Motor neuron (in vitro differentiated cells): ENCODE measurements at regions not wholly inside any gene's neighbourhood (a gene's known extent, or its start where the extent isn't known, plus 50 kb on each side); places are given as distances from the start of the nearest gene placed in this dataset.

Source experiments
- ATAC-seq, 8 experiments: fragments of 200-7000 bp; cut with Tn5 transposase; replicated peaks in 6 of 8; 2 replicates each; pipeline ENCODE4 v1.8.0; 2021; ENCODE audit warnings: mild to moderate bottlenecking in 8 of 8, moderate library complexity in 8 of 8
- H3K27ac ChIP-seq, 2 donors: fragments of 250-450 bp; sonication (Bioruptor Pico); 2 replicates each; pipeline ENCODE4 v1.9.0; 2021; ENCODE audit warnings: antibody characterized with exemption in 2 of 2, mild to moderate bottlenecking in 2 of 2, moderate library complexity in 1 of 2
- H3K4me1 ChIP-seq, 2 donors: fragments of 250-450 bp; sonication (Bioruptor Pico); replicated peaks in 1 of 2; 2 replicates each; pipeline ENCODE4 v1.6.1; 2021; ENCODE audit warnings: antibody characterized with exemption in 2 of 2, mild to moderate bottlenecking in 2 of 2, moderate library complexity in 1 of 2
- H3K4me3 ChIP-seq, 5 donors: fragments of 250-450 bp; sonication (Bioruptor Pico); 2 replicates each; pipeline ENCODE4 v1.9.0; 2021; ENCODE audit warnings: antibody characterized with exemption in 5 of 5, mild to moderate bottlenecking in 5 of 5, moderate library complexity in 4 of 5
- WGBS, 10 experiments: fragments of 450-650 bp; shearing (Covaris generic); methylation state at CpG; one replicate each; pipeline ENCODE4 v1.0.0; 2022; 5-methylcytosine and 5-hydroxymethylcytosine counted together
- in situ Hi-C, 9 experiments: fragments of 400-800 bp; cut with MboI; loops; one replicate each; pipeline ENCODE4 v1.15.0; 2021; ENCODE audit warnings: low sequenced_read_pairs in 9 of 9, low pct_unique_long_range_greater_than_20kb in 2 of 9; ENCODE audit not compliant: unreplicated experiment in 9 of 9

DNA sequence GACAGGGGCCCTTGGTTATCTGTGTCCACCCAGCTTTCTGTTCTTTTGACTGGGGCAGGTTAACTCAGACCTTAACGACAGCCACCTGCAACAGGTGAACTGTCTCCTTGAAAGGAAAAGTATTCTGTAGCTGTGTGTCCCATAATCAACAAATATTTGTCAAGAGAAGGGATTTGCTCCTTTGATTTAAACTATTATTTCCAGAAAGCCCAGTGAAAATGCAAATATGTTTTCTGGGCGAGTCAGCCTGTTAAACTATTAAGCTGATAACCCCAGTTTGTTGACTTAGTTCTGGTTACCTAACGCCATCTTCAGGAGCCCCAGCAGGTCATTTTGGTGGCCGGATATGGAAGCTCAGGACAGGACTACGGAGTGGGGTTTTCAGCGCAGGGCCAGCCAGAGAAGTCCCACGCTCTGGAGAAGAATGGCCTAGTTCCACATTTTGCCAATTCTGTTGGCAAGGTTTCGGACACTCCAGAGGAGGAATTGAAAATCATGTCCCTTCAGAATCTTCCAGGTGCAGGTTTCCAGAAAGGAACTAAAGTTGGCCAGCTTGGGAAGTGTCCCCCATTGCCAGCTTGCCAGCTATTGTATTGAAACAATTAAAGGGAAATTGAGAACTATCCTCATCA lies 54.5 kb downstream of the ADRA2A start:
- in situ Hi-C loops: no loop called here
- H3K27ac ChIP-seq: no peak overlapping the region
- ATAC-seq: no peak
- WGBS, 10 experiments: 33 to 97% (median 70%) methylated on average over 1 to 5 of the region's 8 CpGs; no CpG with 5 or more reads in 1 of the 10 experiments
- no peak overlapping the region for H3K4me3 ChIP-seq
- peaks cover 0 to 6% of the 10 kb centered on the region in 2 donors for H3K4me1 ChIP-seq

DNA sequence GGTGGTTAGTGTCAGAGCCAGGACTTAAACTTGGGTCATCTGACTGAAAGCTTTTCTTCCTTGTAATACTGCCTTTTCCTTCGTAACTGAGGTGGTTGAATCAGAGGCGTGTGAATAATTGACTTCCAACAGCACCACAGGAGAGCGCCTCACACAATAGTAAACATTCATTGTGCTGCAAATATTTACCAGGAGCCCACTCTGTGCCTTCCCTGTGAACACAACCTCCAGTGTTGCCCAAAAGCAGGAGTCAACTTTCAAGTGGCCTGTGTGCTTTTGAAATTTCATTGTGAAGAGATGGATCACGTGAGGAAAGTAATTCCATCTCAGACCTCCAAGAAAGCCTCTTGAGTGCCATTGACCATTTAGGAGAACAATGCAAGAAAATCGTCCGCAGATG lies 60.2 kb downstream of the ADRA2A start:
- peaks cover 0 to 9% of the 10 kb centered on the region in 2 donors for H3K4me1 ChIP-seq
- H3K27ac ChIP-seq: no peak overlapping the region
- 0 to 34% (median 23%) methylated on average over 1 to 6 of the region's 6 CpGs; no CpG with 5 or more reads in 2 of the 10 experiments for WGBS, 10 experiments
- ATAC-seq: peak in 4 of 8 experiments; percentile 43 to 77 (median 56)
- in situ Hi-C loops: no loop called here
- no peak overlapping the region for H3K4me3 ChIP-seq

DNA sequence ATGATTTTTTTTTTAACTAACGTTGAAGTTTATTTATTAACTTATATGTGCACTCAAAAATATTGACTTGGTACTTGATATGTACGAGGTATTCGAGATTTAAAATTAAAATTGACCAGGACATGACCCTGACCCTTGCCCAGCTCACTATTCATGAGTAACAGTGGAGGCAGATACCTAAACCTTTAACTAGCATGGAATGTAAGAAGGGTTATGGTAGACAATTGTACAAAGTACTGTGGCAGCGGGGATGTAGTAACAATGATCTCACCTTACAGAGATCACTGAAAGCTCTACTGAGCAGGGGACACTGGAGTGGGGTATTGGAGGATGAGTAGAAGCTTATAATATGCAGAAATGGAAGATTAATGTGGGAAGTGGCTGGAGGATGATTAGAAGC lies 60.8 kb downstream of the ADRA2A start:
- Histone ChIP-seq H3K4me3 (no peak overlapping the region), H3K4me1 (peaks cover 0 to 9% of the 10 kb centered on the region in 2 donors), H3K27ac (no peak overlapping the region)
- 0 to 51% (median 25%) methylated on average over 1 to 4 of the region's 4 CpGs for WGBS, 10 experiments
- in situ Hi-C loops: no loop called here
- ATAC-seq: no peak

DNA sequence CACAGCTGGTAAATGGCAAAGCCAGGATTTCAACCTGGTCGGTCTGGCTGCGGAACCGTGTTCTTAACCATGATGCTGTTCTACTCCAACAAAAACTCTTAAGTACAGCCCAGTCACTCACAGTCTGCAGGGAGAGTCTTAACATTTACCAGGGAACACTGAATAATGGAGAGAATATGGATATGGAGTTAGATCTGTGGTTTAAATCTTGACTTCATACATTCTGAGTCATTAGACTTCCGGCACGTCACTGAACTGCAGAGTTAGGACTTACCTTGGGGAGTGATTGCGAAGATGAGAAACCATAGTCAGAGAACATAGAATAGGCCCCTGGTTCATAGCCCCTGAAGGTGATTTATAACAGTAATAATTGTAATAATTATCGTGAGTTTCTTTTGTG lies 61.7 kb downstream of the ADRA2A start:
- peak in 2 of 8 experiments; percentile 60 to 77 for ATAC-seq
- Histone ChIP-seq H3K4me1 (peaks cover 0 to 9% of the 10 kb centered on the region in 2 donors), H3K27ac (no peak overlapping the region), H3K4me3 (no peak overlapping the region)
- 58 to 98% (median 92%) methylated on average over 1 to 7 of the region's 7 CpGs; no CpG with 5 or more reads in 1 of the 10 experiments for WGBS, 10 experiments
- in situ Hi-C loops: no loop called here

DNA sequence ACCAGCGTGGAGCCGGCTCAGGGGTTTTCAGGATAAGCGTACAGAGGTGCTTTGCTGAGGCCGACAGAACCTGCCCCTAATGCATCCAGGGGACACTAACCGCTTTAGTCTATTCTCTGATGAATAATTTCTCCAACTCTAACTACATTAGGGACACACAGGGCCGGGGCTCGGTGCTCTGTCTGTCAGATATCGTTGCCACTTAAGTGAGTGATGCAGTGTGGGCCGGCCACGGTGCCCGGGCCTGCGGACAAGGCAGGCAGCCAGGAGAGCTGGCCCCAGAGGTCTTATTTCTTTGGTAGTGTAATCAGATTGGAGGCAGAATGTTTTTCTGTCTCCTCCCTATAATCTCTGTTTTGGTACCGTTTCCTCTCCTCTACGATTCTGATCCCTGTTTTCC lies 62.7 kb downstream of the ADRA2A start:
- ATAC-seq: no peak
- Histone ChIP-seq H3K27ac (no peak overlapping the region), H3K4me1 (peaks cover 0 to 9% of the 10 kb centered on the region in 2 donors), H3K4me3 (no peak overlapping the region)
- in situ Hi-C loops: no loop called here
- WGBS, 10 experiments: 80 to 100% (median 93%) methylated on average over 1 to 7 of the region's 14 CpGs; no CpG with 5 or more reads in 5 of the 10 experiments

DNA sequence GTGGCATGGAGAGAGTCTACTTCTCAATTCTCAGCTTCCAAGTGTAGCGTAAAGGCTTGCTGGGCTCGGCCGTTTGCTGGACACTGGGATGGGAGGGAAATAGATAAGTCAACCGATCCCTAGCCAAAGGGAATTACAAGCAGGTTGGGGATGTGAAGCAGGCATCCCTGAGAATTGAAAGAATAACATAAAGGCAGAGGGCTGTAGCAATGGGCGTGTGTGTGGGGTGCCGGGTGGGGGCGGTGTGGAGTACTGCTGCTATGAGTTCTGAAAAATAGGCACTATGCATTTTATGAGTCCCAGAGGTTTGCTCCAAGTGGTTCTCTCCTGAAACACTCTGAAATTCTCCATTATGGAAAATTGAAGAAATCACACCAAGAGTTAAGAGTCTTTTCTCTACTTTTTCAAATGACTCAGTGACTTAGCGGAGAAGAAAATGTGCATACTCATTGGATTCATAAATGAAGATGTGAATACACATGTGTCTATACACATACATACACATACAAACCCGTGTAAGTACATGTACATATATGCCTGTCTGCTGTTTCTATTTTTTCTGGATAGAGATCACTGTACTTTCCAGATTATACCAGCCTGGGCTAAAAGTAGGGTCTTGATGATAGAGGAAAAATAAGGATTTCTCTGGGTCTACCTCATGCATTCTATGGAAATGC lies 65.4 kb downstream of the ADRA2A start:
- in situ Hi-C loops: no loop called here
- Histone ChIP-seq H3K4me3 (no peak overlapping the region), H3K4me1 (peaks cover 0 to 4% of the 10 kb centered on the region in 2 donors), H3K27ac (no peak overlapping the region)
- 0 to 91% (median 69%) methylated on average over 1 to 8 of the region's 9 CpGs; no CpG with 5 or more reads in 2 of the 10 experiments for WGBS, 10 experiments
- ATAC-seq: peak in 4 of 8 experiments; percentile 37 to 84 (median 66)

DNA sequence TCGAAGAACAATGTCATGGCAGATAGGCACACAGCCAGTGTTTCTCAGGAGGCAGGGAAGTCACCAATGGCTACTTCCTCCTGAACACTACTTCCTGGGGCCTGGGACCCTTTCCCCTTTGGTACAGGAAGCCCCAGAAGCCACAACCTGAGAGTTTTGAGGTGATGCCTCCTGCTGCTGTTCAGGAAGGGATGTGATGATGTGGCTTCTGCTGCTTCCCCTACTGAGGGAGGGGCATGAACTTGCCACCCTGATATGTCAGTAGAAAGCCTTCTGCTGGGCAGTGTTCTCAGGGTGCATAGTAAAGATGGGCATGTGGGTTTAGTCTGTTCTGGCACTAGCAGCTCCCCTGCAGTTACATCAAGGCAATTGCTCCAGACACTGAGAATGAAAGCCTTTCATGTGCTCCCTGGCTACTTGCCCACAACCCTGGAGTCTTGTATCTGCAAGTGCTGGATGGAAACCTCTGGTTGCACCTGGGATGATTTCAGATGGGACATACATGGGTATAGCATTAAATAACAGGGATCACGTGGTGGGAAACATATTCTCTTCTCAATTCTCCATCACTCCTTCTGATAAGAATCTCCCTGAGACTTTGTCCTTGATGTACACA lies 69.3 kb downstream of the ADRA2A start:
- in situ Hi-C loops: no loop called here

DNA sequence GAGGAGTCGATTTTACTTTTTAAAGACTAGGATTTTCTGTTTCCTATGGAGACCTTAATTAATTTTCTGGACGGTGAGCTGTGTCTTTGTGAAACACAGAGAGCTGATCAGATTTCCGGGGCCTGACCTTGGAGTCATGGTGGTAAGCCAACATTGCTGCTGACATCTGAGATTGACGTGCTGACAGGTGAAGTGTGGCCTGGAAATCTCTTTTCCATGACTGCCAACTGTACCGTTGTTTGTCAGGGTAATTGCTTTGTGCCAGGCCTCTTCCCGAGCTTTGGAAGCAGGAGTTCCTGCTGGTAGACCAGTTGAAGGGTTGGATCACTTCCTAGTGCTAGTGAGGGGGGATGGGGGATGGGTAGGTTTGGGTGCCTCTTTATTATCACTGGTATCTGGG lies 71.2 kb downstream of the ADRA2A start:
- 0 to 93% (median 48%) methylated on average over 1 to 5 of the region's 6 CpGs for WGBS, 10 experiments
- in situ Hi-C loops: no loop called here
- H3K4me1 ChIP-seq: peaks cover 15 to 16% of the 10 kb centered on the region in 2 donors
- no peak for ATAC-seq
- H3K4me3 ChIP-seq: no peak overlapping the region
- H3K27ac ChIP-seq: no peak overlapping the region

More for the DNA sequence above, 69.3 kb downstream of the ADRA2A start:
- no peak overlapping the region for H3K4me3 ChIP-seq
- no peak overlapping the region for H3K27ac ChIP-seq
- no peak for ATAC-seq
- WGBS, 10 experiments: 33 to 86% (median 79%) methylated on average over 1 to 2 of the region's 2 CpGs; no CpG with 5 or more reads in 4 of the 10 experiments
- H3K4me1 ChIP-seq: no peaks in the 10 kb centered on the region

DNA sequence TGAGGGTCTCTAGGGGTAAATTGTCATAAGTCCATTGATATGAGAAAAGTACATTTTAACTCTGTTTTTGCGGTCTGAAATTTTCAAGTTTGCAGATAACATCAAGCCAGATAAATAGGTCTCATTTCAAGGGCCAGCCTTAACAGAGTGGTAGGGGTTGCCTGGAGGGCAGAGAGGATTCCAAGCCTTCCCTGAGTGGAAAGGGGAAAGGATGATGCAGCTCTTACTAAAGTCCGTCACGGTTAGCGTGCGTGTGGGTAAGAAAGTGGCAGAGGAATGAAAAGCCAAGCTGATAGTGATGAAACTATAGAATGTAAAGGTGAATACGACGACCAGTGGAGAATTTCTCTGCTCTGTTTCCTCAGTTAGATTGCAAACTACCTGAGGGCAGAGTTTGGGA lies 71.6 kb downstream of the ADRA2A start:
- no peak for ATAC-seq
- peaks cover 15 to 16% of the 10 kb centered on the region in 2 donors for H3K4me1 ChIP-seq
- in situ Hi-C loops: no loop called here
- no peak overlapping the region for H3K27ac ChIP-seq
- no peak overlapping the region for H3K4me3 ChIP-seq
- 75 to 100% (median 97%) methylated on average over 1 to 7 of the region's 7 CpGs; no CpG with 5 or more reads in 1 of the 10 experiments for WGBS, 10 experiments

DNA sequence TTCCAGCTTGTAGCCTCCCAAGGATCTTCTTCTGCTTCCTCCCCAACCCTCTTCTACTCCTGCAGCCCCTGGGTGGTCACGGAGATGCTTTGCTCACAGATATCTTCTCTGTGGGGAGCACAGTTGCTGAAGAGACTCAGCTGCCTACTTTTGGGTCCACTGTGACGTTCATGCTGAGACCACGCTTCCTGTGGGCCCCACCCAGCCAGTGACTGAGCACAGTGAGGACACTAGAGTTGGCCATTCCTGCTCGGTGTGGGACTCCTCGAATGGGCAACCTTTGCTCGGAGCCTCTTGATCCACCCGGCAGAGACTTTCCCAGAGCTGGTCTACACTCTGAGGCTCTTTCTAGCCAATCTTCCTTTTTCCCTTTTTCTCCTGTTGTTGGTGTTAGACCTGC lies 73.9 kb downstream of the ADRA2A start:
- in situ Hi-C loops: no loop called here
- peaks cover 16 to 21% of the 10 kb centered on the region in 2 donors for H3K4me1 ChIP-seq
- no peak overlapping the region for H3K4me3 ChIP-seq
- 39 to 100% (median 89%) methylated on average over 1 to 7 of the region's 7 CpGs; no CpG with 5 or more reads in 4 of the 10 experiments for WGBS, 10 experiments
- no peak for ATAC-seq
- H3K27ac ChIP-seq: no peak overlapping the region

DNA sequence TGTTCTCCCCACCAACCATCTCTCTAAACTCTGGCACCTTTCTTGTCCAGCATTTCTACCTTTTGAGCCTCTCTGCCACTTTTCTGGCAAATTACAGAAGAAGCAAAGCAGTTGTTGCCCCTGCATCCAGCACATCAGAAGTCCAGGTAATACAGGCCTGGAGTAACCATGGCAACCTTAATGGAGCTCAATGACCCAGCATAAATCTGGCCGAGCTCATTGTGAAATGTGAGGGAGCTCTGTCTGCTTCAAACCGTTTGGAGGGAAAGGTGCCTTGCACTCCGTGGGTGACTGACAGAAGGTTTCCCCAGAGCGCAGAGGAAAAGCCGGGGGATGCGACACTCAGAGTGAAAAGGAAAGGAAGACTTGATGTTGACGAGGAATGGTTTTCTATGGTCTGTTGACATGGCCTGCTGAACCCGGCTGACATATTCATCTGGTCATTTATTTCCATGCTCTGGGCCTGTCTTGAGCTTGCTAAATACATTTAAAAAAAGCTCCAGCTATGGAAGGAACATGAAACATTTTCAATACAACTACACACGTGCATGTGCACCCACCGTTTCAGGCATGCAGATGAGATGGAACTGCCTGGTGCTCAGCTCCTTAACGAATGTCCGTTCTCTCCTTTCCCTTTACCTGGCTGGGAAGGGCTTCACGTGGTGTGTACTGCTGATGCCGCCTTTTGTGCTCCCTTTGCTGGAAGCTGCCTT lies 74.9 kb downstream of the ADRA2A start:
- in situ Hi-C loops: no loop called here
- 29 to 57% (median 40%) methylated on average over 4 to 12 of the region's 14 CpGs; no CpG with 5 or more reads in 1 of the 10 experiments for WGBS, 10 experiments
- Histone ChIP-seq H3K27ac (peak overlapping the region; percentile 8 to 38), H3K4me3 (no peak overlapping the region), H3K4me1 (peaks cover 16 to 21% of the 10 kb centered on the region in 2 donors)
- ATAC-seq: peak in 5 of 8 experiments; percentile 81 to 96 (median 92)

DNA sequence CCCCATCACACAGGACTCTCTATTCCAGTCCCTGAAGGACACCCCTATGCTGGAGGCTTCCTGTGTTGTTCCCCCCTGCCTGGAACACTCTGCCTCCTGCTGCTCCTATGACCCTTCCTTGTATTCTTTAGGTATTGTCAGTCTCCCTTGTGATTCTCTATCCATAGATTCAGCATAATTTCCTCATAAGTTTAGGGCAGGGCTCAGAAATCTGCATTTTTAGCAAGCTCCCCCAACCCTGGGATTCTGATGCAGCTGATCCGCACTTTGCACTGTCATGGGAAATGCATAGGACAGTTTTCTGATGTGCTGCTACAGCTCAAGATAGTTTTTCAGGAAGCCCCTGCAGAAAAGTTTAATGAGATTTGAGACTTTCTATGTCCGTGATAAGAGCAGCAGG lies 79.9 kb downstream of the ADRA2A start:
- WGBS, 10 experiments: 40 to 100% (median 88%) methylated on average over 1 to 2 of the region's 2 CpGs; no CpG with 5 or more reads in 3 of the 10 experiments
- peak in 2 of 8 experiments; percentile 56 to 64 for ATAC-seq
- peaks cover 11 to 16% of the 10 kb centered on the region in 2 donors for H3K4me1 ChIP-seq
- no peak overlapping the region for H3K27ac ChIP-seq
- in situ Hi-C loops: no loop called here
- no peak overlapping the region for H3K4me3 ChIP-seq
